Esophagus (tissue), 2 donors: ENCODE measurements at regions not wholly inside any gene's neighbourhood (a gene's known extent, or its start where the extent isn't known, plus 50 kb on each side); places are given as distances from the start of the nearest gene placed in this dataset.

ENCODE experiments used
- H3K27ac ChIP-seq, 2 donors: one replicate each; pipeline ENCODE4 v1.5.1; 2013; ENCODE audit warnings: low read depth in 2 of 2, mild to moderate bottlenecking in 2 of 2, inconsistent platforms in 1 of 2, low read length in 1 of 2, moderate library complexity in 1 of 2
- H3K27me3 ChIP-seq, 2 donors: one replicate each; pipeline ENCODE4 v1.6.1; 2013; ENCODE audit warnings: low read length in 2 of 2, control low read depth in 1 of 2, mild to moderate bottlenecking in 1 of 2; ENCODE audit not compliant: insufficient read depth in 2 of 2, control insufficient read depth in 1 of 2
- H3K36me3 ChIP-seq, 2 donors: one replicate each; pipeline ENCODE4 v1.6.1; 2013; ENCODE audit warnings: low read length in 1 of 2; ENCODE audit not compliant: control insufficient read depth in 2 of 2, insufficient read depth in 2 of 2
- H3K4me1 ChIP-seq, 2 donors: one replicate each; pipeline ENCODE4 v1.6.1; 2013; ENCODE audit warnings: low read length in 1 of 2; ENCODE audit not compliant: control insufficient read depth in 2 of 2, insufficient read depth in 2 of 2
- H3K4me3 ChIP-seq, 2 donors: one replicate each; pipeline ENCODE4 v1.5.1; 2013; ENCODE audit warnings: low read length in 2 of 2, mild to moderate bottlenecking in 2 of 2, low read depth in 1 of 2, moderate library complexity in 1 of 2
- H3K9me3 ChIP-seq, 2 donors: one replicate each; pipeline ENCODE4 v1.6.1; 2013; ENCODE audit warnings: mild to moderate bottlenecking in 2 of 2, low read depth in 1 of 2, low read length in 1 of 2, moderate library complexity in 1 of 2; ENCODE audit not compliant: control insufficient read depth in 2 of 2, insufficient read depth in 1 of 2
- WGBS, 2 donors: extraction: QIAGEN DNeasy Blood & Tissue Kit; methylation state at CpG; one replicate each; pipeline ENCODE4 v1.1.7; 2013; 5-methylcytosine and 5-hydroxymethylcytosine counted together
- donor health status: healthy with polysubstance abuse.
- donor health status: Bipolar disorder and iron deficiency.

DNA sequence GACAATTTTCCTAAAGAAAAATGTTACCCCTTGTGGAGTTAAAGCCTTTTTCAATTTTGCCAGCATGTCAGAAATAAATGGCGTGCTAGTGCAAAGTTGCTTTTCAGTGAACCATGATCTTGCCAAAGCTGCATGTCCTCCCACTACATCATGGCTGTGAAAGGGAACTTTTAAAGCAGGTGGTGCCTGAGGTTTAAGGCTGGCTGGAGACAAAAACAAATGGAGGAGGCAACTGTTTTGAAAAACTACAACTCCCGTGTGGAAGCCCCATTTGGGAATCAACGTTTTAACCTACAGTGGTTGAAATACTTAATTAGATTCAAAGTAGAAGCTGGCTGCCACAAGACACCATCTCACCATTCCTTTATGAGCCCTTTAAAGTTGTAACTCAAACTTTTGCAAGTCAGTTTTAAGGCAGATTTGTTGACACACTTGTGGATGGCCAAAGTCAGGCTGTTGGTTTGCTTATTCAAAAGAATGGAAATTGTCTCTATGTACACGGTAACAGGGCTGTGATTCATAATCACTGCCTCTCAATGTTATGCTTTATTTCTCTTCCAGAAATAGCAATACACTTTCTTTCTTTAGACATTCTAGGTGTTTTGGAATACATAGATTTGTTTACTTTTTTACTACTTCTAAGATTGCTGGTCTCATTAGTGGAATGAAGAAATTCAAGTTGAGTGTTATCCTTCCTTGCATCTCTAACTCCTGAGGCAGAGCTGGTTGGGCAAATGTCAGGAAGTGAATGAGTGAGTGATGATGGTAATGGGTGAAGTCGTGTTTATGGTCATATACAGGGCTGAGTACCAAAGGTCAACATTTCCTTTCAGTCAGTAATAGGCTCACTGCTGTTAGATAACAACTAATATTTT is 196.4 kb upstream of the GMDS start:
- H3K4me1 ChIP-seq = no peaks in the 10 kb centered on the region
- no peak overlapping the region for H3K27ac ChIP-seq
- H3K9me3 ChIP-seq = no peaks in the 10 kb centered on the region
- no peak overlapping the region for H3K4me3 ChIP-seq
- no peaks in the 10 kb centered on the region for H3K27me3 ChIP-seq
- WGBS, 2 donors = 61 to 62% methylated on average over 5 of the region's 5 CpGs
- no peaks in the 10 kb centered on the region for H3K36me3 ChIP-seq

DNA sequence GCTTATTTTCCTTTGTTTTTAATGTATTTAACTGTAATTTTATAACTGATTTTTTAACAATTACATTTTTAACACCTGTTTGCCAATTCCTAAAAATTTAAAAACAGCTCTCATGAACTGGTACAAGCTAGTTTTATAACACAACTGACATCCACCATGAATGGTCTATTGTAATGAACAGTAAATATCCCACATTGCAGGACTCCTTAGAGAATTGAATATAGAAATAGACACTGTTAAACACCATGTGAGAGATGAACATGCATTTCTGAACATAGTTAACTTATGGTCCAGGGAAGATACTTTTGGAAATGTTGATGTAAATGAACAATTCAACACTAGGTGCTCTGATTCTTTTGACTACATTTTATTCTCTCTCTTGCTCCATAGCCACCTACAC is 195.1 kb upstream of the GMDS start:
- Histone ChIP-seq H3K4me1 (no peaks in the 10 kb centered on the region), H3K27me3 (no peaks in the 10 kb centered on the region), H3K27ac (no peak overlapping the region), H3K9me3 (no peaks in the 10 kb centered on the region), H3K36me3 (no peaks in the 10 kb centered on the region), H3K4me3 (no peak overlapping the region)

DNA sequence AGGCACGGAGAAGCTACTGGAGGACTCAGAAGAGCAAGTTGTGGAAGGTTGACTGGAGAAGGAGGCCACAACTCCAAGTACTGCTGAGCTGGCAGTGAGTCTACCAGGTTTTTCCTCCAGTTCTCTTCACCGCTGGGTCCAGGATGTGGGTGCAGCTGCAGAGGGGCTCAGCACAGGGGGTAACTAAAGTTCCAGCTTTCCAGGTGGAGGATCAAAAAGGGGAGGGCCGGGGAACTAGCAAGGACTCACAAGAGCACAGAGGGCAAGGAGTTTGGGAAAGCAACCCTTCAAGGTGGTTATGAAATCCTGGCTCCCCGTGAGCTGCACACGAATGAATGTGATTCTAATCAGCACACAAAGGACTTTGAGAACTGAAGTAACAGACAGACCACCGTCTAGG is 194.2 kb upstream of the GMDS start:
- Histone ChIP-seq H3K36me3 (no peaks in the 10 kb centered on the region), H3K27me3 (no peaks in the 10 kb centered on the region), H3K4me1 (no peaks in the 10 kb centered on the region), H3K9me3 (no peaks in the 10 kb centered on the region), H3K27ac (no peak overlapping the region), H3K4me3 (no peak overlapping the region)
- WGBS, 2 donors = 84 to 88% methylated on average over 6 of the region's 6 CpGs

DNA sequence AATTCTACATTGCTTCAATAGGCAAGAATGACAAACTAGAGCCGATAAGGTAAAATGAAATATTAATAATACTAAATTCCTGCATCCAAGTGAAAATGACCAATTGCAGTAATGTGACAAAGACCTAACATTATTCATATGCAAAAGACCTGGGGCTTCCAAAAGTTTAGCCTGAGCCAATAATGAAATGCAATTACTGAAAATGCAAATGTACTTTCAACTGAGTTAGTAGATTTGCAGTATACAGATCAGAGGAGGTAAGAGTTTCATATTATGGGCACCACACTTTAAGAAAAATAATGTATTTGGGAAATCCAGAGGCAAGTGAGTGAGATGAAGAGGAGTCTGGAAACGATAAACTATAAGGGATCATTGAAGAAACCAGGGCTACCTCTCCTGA is 193.7 kb upstream of the GMDS start:
- Histone ChIP-seq H3K9me3 (no peaks in the 10 kb centered on the region), H3K27me3 (no peaks in the 10 kb centered on the region), H3K4me3 (no peak overlapping the region), H3K27ac (no peak overlapping the region), H3K4me1 (peaks cover 0 to 4% of the 10 kb centered on the region in 2 donors), H3K36me3 (no peaks in the 10 kb centered on the region)
- 89 to 92% methylated on average over 2 of the region's 2 CpGs for WGBS, 2 donors

DNA sequence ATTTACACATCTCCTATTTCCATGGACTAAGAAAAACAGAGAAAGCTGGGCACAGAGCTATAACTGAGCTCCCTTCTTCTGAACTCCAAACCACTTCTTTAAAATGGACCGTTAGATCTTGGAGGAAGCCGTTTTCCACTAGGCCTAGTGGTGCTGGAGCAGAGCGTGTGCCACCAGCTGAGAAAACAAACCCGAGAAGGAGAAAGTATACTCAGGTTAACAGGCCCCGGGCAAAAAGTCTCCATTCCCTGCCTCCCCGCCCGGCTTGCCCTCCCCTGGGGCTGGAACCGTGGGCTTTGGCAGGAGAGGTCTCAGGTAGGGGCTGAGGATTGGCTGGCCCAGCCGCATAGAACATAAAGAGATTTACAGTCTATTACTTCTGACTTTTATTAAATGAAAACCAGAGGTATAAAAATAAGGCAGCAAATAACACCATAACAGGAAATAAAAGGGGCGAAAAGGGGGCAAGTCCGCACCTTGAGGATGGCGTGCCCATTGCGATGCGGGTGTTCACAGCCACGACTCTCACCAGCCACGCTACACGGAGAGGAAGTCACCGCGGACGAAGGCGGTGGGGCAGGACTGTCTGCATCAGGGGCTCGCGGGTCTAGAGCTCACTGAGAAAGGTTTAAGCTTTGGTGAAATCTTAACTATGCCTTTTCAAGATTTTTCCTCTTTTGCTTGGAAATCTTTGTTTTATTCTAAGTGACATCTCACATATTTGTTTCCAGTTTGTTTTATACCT is 191.2 kb upstream of the GMDS start:
- no peaks in the 10 kb centered on the region for H3K27me3 ChIP-seq
- 92 to 94% methylated on average over 23 of the region's 23 CpGs for WGBS, 2 donors
- no peak overlapping the region for H3K27ac ChIP-seq
- H3K4me1 ChIP-seq = peaks cover 5 to 14% of the 10 kb centered on the region in 2 donors
- H3K4me3 ChIP-seq = no peak overlapping the region
- no peaks in the 10 kb centered on the region for H3K9me3 ChIP-seq
- no peaks in the 10 kb centered on the region for H3K36me3 ChIP-seq

DNA sequence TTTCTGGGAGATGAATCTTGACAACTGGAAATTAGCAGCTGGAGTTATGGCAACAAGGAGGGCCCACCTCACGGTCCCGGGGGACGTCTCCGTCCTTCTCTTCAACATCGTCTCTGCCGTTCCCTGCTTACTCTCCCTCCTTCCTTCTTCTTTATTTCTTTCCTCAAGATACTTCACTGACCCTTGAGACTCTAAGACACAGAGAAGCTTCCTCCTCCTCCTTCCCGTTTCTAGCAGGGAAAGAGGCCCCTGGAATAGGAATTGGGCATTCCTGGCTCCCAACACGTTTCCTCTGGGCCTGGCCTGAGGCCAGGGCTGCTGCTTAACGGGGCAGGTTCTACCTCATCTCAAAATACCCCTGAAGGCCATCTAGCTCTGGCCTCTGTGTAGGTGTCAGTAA is 189.9 kb upstream of the GMDS start:
- Histone ChIP-seq H3K27ac (no peak overlapping the region), H3K4me1 (peaks cover 5 to 14% of the 10 kb centered on the region in 2 donors), H3K4me3 (no peak overlapping the region), H3K36me3 (no peaks in the 10 kb centered on the region), H3K27me3 (no peaks in the 10 kb centered on the region), H3K9me3 (no peaks in the 10 kb centered on the region)
- 73 to 82% methylated on average over 9 of the region's 9 CpGs for WGBS, 2 donors

DNA sequence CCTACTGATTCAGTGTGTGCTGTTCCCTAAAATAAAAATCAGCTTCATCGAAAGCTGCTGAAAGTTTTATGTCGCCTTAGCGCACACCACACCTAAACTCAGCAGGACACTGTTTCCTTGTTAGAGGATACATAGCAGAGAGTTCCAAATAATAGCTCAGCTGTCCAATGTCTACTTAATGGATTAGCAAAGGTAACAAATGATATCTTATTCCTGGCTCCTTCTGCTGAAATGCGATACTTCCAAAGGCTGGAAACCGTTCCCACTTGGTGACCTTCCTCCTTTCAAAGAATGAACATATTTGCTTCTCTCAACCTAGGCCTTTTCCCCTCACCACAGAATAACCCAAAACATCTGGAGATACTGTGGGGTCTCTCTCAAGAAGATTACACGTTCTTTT is 189.5 kb upstream of the GMDS start:
- no peaks in the 10 kb centered on the region for H3K36me3 ChIP-seq
- peak overlapping the region; percentile 39 to 73 for H3K27ac ChIP-seq
- no peaks in the 10 kb centered on the region for H3K9me3 ChIP-seq
- no peak overlapping the region for H3K4me3 ChIP-seq
- peaks cover 5 to 14% of the 10 kb centered on the region in 2 donors for H3K4me1 ChIP-seq
- H3K27me3 ChIP-seq = no peaks in the 10 kb centered on the region
- 62 to 63% methylated on average over 6 of the region's 6 CpGs for WGBS, 2 donors

DNA sequence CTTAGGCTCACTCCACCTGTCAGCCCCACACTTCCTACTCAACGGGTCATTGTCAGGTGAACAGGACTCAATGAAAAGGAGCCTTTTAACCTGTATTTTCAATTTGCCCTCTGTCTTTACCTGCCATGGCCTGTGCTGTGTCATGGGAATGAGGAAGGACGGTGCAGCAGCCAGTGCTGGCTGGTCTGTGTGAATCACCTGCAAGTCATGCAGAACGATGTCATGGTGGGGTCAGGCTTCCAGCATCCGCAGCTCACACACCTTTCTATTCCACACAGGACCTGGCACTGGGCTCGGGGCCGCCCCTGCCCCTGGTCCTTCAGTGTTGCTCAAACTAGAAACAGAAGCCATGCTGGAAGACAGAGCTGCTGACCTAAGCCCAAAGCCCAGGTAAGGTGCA is 188.7 kb upstream of the GMDS start:
- Histone ChIP-seq H3K4me1 (peaks cover 5 to 16% of the 10 kb centered on the region in 2 donors), H3K4me3 (no peak overlapping the region), H3K27ac (peak overlapping the region; percentile 86 to 97), H3K27me3 (no peaks in the 10 kb centered on the region), H3K9me3 (no peaks in the 10 kb centered on the region), H3K36me3 (no peaks in the 10 kb centered on the region)
- 58 to 70% methylated on average over 6 of the region's 6 CpGs for WGBS, 2 donors

DNA sequence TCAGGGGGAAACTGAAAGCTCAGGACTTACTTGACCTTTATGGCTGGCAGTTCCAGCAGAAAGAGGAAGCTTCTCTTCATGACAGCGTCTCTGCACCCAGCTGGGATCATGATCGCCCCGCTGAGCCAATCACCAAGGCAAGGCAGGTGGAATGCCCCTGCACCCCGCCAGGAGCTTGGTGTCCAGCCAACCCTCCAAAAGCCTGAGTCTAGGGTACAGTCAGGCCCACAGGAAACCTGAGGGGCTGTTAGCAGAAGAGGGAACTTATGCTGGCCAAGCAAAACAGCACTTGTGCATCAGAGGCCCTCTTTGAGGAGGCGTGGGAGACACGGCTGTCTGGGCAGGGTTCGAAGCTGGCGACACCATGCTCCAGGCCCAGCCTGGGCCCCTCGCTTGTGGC is 188.3 kb upstream of the GMDS start:
- WGBS, 2 donors = 64 to 79% methylated on average over 9 of the region's 9 CpGs
- Histone ChIP-seq H3K4me3 (no peak overlapping the region), H3K9me3 (no peaks in the 10 kb centered on the region), H3K36me3 (no peaks in the 10 kb centered on the region), H3K27ac (peak overlapping the region; percentile 86 to 97), H3K4me1 (peaks cover 5 to 16% of the 10 kb centered on the region in 2 donors), H3K27me3 (no peaks in the 10 kb centered on the region)
